SU-DHL-6 (cell line): ENCODE measurements at regions not wholly inside any gene's neighbourhood (a gene's known extent, or its start where the extent isn't known, plus 50 kb on each side); places are given as distances from the start of the nearest gene placed in this dataset.

Experiments used
- H2AFZ ChIP-seq: fragments of 200-600 bp; sonication (generic); 2 replicates; pipeline ENCODE4 v1.6.1; 2014; ENCODE audit warnings: low read depth, mild to moderate bottlenecking, moderate library complexity, mixed read lengths, antibody characterized with exemption, low read length; ENCODE audit not compliant: severe bottlenecking
- H3F3A ChIP-seq: fragments of 200-600 bp; shearing (Covaris generic); 2 replicates; pipeline ENCODE4 v1.6.0; 2016; ENCODE audit warnings: antibody characterized with exemption, mild to moderate bottlenecking; ENCODE audit not compliant: insufficient read depth
- H3K27ac ChIP-seq: fragments of 200-600 bp; sonication (generic); 2 replicates; pipeline ENCODE4 v1.5.1; 2016; ENCODE audit warnings: low read depth, mild to moderate bottlenecking, low read length, moderate library complexity, mixed read lengths
- H3K27me3 ChIP-seq: fragments of 200-600 bp; sonication (generic), shearing (Covaris generic); 2 replicates; pipeline ENCODE4 v1.6.0; 2014; ENCODE audit warnings: mild to moderate bottlenecking, low read length
- H3K36me3 ChIP-seq: fragments of 200-600 bp; sonication (generic); 2 replicates; pipeline ENCODE4 v1.6.1; 2014; ENCODE audit warnings: mild to moderate bottlenecking, low read length, mixed read lengths
- H3K4me2 ChIP-seq: fragments of 300-600, 200-600 bp; shearing (Covaris generic), sonication (generic); 2 replicates; pipeline ENCODE4 v1.6.0; 2014; ENCODE audit warnings: low read length, low read depth, mild to moderate bottlenecking; ENCODE audit not compliant: poor library complexity, severe bottlenecking
- H3K4me3 ChIP-seq: fragments of 200-600 bp; sonication (generic); 2 replicates; pipeline ENCODE4 v1.5.1; 2014; ENCODE audit warnings: antibody characterized with exemption, low read length, mild to moderate bottlenecking, mixed read lengths; ENCODE audit not compliant: insufficient read depth, poor library complexity, severe bottlenecking
- H3K79me2 ChIP-seq: fragments of 200-600 bp; sonication (generic); 2 replicates; pipeline ENCODE4 v1.6.1; 2014; ENCODE audit warnings: mild to moderate bottlenecking, low read length, moderate library complexity; ENCODE audit not compliant: insufficient read depth
- H3K9ac ChIP-seq: fragments of 200-600 bp; sonication (generic); 2 replicates; pipeline ENCODE4 v1.7.0; 2014; ENCODE audit warnings: mild to moderate bottlenecking, low read length
- H3K9me2 ChIP-seq: fragments of 200-600 bp; sonication (generic); replicated peaks from 2 replicates; pipeline ENCODE4 v1.6.1; 2014; ENCODE audit warnings: low read length; ENCODE audit not compliant: insufficient read depth
- H3K9me3 ChIP-seq: fragments of 200-600 bp; sonication (generic); 2 replicates; pipeline ENCODE4 v1.6.1; 2014; ENCODE audit warnings: low read length, mixed read lengths; ENCODE audit not compliant: insufficient read depth
- H4K20me1 ChIP-seq: fragments of 200-600 bp; sonication (generic); 2 replicates; pipeline ENCODE4 v1.6.1; 2014; ENCODE audit warnings: low read depth, mild to moderate bottlenecking, antibody characterized with exemption, low read length, moderate library complexity, mixed read lengths
- CTCF ChIP-seq: fragments of 200-600 bp; sonication (generic); IDR thresholded peaks from one replicate; pipeline ENCODE4 v1.5.1; 2017; ENCODE audit warnings: antibody characterized with exemption, mild to moderate bottlenecking, low read length, moderate library complexity; ENCODE audit not compliant: insufficient read depth, poor library complexity, severe bottlenecking
- EZH2phosphoT487 ChIP-seq: fragments of 200-600 bp; sonication (generic), shearing (Covaris generic); conservative IDR thresholded peaks from 2 replicates; pipeline ENCODE4 v1.6.1; 2018; ENCODE audit warnings: mild to moderate bottlenecking, antibody characterized with exemption, low read length, moderate library complexity, mixed read lengths

- no peaks in the 10 kb centered on the region for H3K9me3 ChIP-seq
- no peaks in the 10 kb centered on the region for H3K27me3 ChIP-seq
- H3K4me3 ChIP-seq, result no peak overlapping the region
- no peaks in the 10 kb centered on the region for H4K20me1 ChIP-seq
- no peak overlapping the region for H3K27ac ChIP-seq
- no peak overlapping the region for H2AFZ ChIP-seq
- no peak overlapping the region for H3K9ac ChIP-seq
- H3K9me2 ChIP-seq, result no peaks in the 10 kb centered on the region
- H3K4me2 ChIP-seq, result no peak overlapping the region
- no peaks in the 10 kb centered on the region for H3F3A ChIP-seq
- no peak for TF ChIP-seq EZH2phosphoT487
- no peak for TF ChIP-seq CTCF
- H3K36me3 ChIP-seq, result no peaks in the 10 kb centered on the region
- H3K79me2 ChIP-seq, result no peaks in the 10 kb centered on the region
These were observed 275.2 kb downstream of the MAF start for GRCh38 chr16:79325226-79325945.

- Histone ChIP-seq H3K4me3 (no peak overlapping the region), H4K20me1 (no peaks in the 10 kb centered on the region), H3K4me2 (no peak overlapping the region), H3K27me3 (no peaks in the 10 kb centered on the region), H3K9ac (no peak overlapping the region), H3K27ac (no peak overlapping the region), H3K9me2 (no peaks in the 10 kb centered on the region), H3F3A (no peaks in the 10 kb centered on the region), H3K36me3 (no peaks in the 10 kb centered on the region), H2AFZ (no peak overlapping the region), H3K79me2 (no peaks in the 10 kb centered on the region), H3K9me3 (no peaks in the 10 kb centered on the region)
- TF ChIP-seq EZH2phosphoT487 (no peak), CTCF (no peak)
These were observed 279.6 kb downstream of the MAF start for GRCh38 chr16:79320956-79321355.

- no peaks in the 10 kb centered on the region for H3K9me2 ChIP-seq
- TF ChIP-seq EZH2phosphoT487 (no peak), CTCF (no peak)
- H3F3A ChIP-seq, result no peaks in the 10 kb centered on the region
- H3K9me3 ChIP-seq, result no peaks in the 10 kb centered on the region
- no peaks in the 10 kb centered on the region for H3K27me3 ChIP-seq
- H2AFZ ChIP-seq, result no peak overlapping the region
- H3K36me3 ChIP-seq, result no peaks in the 10 kb centered on the region
- no peak overlapping the region for H3K4me3 ChIP-seq
- no peak overlapping the region for H3K9ac ChIP-seq
- no peaks in the 10 kb centered on the region for H3K79me2 ChIP-seq
- no peaks in the 10 kb centered on the region for H4K20me1 ChIP-seq
- no peak overlapping the region for H3K4me2 ChIP-seq
- no peak overlapping the region for H3K27ac ChIP-seq
These were observed 282.2 kb downstream of the MAF start for GRCh38 chr16:79318143-79318899.
